HG02870 (cell line): ENCODE measurements at regions not wholly inside any gene's neighbourhood (a gene's known extent, or its start where the extent isn't known, plus 50 kb on each side); places are given as distances from the start of the nearest gene placed in this dataset.

ENCODE experiments used
- ATAC-seq: cut with Tn5 transposase; IDR thresholded peaks from one replicate; pipeline ENCODE4 v1.9.1; 2021; ENCODE audit warnings: mild to moderate bottlenecking, moderate library complexity; ENCODE audit not compliant: unreplicated experiment

DNA sequence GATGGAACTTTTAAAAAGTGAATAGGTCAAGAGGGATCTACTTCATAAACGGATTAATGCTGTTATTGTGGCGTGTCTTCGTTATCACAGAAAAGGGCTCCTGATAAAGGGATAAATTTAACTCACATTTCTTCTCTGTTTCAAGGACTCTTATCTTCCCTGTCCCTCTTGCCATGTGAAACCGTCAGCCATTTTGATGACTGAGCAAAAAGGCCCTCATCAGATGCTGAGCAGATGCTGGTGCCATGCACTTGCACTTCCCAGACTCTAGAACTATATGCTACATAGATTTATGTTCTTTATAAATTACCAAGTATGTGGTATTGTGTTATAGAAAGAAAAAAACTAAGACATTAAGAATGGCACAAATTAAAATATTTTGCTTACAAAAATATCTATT, 1011.8 kb upstream of the GBE1 start:
- no peak for ATAC-seq

DNA sequence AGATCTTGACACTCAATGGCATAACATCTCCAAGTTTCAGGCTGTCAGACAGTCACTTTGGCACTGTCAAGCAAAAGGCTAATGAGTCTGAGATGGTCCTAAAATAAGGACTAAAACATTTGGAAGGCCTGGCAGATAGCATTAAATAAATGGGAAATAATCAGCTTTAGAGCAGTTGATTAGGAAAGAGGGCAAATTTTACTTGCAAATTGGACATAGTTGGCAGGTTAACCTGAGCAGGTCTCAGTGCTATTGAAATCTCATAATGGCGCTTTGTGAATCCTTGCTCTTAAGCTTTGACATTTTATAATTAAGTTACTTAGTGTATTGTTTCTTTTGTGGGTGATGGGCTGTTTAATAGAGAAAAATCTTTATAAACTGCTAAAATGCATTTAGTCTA, 1003.1 kb upstream of the GBE1 start:
- ATAC-seq, result no peak

DNA sequence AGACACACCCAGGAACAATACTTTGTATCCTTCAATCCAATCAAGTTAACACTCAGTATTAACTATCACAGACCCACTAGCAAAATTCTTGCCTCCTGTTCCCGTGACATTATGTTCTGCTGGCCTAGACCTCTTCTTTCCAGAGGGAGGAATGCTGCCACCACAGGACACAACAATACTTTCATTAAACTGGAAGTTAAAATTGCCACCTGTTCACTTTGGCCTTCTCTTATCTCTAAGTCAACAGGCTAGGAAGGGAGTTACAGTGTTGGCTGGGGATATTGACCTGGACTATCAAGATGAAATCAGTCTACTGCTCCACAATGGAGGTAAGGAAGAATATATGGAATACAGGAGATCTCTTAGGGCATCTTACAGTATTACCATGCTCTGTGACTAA, 1000.4 kb upstream of the GBE1 start:
- no peak for ATAC-seq

- ATAC-seq, result no peak
Measured at GRCh38 chr3:82745544-82745943, 984.1 kb upstream of the GBE1 start.

DNA sequence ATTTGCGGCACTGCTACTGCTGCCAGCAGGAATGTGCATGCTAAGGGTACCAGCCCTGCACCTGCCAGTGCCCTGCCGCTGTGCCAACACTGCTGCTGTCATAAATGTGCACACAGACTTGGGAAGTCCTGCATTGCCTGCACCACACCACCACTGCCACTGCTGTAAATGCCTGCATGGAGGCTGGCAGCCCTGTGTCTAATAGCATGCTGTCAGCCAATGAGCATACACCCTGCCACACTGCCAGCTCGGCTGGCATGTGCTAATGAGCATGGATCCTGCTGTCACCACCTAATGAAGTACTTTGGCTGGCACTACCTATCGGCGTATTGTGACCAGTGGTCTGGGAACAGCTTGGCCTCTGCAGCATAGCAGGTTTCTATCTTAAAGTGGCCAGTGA, 981.8 kb upstream of the GBE1 start:
- ATAC-seq, result no peak

GRCh38 chr3:82741346-82741745, 979.9 kb upstream of the GBE1 start:
- ATAC-seq, result no peak

DNA sequence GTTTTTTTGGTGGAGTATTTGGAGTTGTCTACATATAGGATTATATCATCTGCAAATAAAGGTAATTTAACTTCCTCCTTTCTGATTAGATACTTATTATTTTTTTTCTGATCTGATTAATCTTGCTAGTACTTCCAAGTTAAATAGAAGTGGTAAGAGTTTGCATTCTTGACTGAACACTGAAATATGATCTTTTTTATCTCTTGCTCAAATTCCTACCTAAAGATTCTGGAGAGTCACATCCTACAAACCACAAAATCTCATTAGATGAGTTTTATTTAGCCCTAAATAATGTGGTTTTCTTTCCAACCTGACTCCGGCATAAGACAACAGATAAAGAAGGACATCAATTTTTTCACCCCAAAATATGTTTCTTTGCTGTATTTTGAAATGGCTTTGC, 977.9 kb upstream of the GBE1 start:
- no peak for ATAC-seq

DNA sequence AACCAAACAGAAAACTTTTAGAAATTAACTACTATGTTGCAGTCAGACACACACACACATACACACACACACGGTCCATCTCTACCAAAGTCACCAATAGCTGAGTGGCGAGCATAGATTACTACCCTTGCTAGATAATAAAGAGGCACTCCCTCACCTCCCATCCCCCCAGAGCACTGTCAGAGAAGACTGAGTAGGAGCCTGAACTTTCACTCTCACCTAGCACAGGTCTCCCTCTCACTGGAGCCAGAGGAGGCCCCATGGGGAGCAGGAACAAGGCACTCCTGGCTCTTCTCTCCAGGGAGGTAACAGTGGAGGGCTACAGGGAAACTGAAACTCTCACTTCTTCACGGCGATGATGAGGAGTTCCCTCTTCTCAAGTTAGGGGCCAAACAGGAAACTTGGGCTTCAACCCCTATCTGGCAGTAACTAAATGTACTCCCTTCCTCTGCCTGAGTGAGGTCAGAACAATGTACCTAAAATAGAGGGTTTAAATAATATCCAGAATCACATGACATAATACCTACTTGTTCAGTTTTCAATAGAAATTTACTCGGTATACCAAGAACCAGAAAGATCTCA, 975.3 kb upstream of the GBE1 start:
- ATAC-seq, result no peak

GRCh38 chr3:82715091-82715856, 953.8 kb upstream of the GBE1 start:
- ATAC-seq, result no peak

DNA sequence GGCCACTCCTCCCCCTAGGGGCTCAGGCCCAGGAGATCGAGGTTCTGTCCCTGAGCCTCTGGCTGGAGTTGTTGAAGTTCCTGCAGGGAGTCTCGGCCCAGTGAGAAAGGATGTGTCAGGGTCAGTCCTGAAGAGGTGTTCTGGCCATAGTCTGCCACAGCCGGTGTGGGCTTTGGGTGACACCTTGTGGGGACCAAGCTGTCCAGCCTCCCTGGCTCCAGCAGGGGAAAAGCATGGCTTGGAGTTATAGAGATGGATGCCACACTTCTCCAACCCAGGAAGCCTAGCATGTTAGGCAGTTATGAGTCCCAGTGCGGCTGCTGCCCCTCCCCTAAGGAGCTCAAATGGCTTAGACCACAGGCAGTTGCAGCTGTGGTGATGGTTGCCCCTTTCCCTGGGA, 945.6 kb upstream of the GBE1 start:
- ATAC-seq, result no peak

- no peak for ATAC-seq
Measured at GRCh38 chr3:82685761-82686160, 924.3 kb upstream of the GBE1 start.

- ATAC-seq, result no peak
Measured at GRCh38 chr3:82676356-82677026, 915.0 kb upstream of the GBE1 start.

DNA sequence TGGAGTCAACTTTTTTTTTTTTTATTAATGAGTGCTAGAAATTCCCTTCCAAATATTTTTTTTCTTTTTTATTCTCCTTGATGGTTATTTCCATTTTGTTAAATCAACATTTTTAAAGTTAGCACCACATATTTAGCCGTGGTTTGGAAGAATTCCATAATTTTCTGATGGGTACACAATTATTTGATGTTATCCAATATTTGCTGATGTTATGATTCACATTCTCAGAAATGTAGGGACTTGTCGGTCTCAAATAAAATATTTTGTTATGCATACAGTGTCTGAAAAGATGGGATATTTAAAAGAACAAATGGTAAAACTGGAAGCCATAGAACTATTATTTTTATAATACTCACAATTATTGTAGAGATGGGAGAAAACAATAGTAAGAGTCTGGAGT, 911.5 kb upstream of the GBE1 start:
- ATAC-seq, result no peak

DNA sequence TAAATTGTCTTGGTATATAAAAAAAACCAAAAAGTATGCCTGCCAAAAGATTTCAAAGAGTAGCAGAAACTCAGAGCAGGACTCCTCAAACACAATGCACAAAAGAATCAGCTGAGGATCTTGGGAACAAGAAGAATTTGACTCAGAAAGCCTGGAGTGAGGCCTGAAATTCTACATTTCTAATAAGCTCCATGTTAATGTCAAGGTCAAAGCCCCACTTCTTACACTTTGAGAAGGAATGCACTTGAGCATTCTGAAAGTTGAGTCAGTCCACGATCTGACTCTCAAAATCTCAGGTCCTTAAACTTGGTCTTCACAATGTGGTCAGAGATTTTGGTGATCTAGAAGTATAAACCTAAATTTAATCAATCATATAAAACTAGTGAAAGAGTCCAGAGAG, 910.0 kb upstream of the GBE1 start:
- ATAC-seq, result no peak

DNA sequence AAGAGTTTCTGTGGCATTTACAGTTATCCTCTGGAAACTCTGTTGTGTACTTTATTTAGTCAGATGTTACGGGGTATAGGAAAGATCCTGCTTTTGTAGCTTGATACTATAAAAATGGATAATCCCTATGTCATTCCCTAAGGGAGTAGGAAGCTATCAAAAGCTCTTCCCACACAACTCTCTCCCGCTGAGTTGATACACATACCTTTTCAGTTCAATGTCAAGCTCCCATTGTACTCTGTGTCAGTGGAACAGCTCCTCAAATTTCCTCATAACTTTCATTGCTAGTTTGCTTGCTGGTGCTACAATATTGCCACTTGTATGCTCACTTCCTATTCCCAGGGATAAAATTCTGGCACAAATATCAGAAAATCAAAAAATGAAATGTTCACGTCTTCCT, 893.3 kb upstream of the GBE1 start:
- ATAC-seq, result no peak

GRCh38 chr3:82643948-82644347, 882.5 kb upstream of the GBE1 start:
- no peak for ATAC-seq

DNA sequence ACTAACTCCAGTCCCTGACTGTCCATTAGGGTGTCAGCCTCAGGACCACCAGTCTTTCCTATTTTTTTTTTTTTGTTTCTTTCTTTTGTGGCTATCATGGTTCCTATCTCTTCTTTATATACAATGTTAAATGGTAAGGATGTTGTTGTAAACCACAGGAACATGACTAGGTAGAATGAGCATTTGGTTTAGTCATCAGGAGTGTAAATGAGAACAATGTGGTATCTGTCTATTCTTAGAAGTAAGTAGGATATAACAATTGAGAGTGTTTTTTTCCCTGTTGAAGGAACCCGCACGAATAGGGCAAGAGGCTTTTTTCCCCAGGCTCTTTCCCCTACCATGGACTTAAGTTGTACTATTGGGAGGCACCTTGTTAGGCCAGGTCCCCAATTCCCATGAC, 880.3 kb upstream of the GBE1 start:
- no peak for ATAC-seq

DNA sequence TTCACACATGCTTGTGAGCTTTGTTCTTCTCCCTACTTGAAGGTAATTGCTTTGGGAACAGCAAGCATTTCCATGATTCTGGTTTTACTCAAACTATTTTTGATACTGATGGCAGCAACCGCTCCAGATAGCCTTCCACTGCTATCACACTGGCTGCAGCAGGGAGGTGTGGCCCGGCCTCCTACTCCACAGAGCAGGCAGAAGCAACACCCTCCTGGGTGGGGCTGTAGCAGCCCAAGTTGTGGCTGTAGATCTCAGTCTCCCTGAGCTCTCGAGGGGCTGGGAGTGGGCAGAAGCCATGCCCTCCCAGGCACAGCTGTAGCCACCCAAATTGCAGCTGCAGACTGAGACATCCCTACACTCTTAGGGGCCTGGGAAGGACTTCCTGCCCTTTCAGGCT, 878.8 kb upstream of the GBE1 start:
- ATAC-seq, result no peak

GRCh38 chr3:82637574-82637973, 876.1 kb upstream of the GBE1 start:
- ATAC-seq, result no peak

- no peak for ATAC-seq
Measured at GRCh38 chr3:82636177-82636576, 874.7 kb upstream of the GBE1 start.

- ATAC-seq, result no peak
Measured at GRCh38 chr3:82633319-82633718, 871.9 kb upstream of the GBE1 start.

DNA sequence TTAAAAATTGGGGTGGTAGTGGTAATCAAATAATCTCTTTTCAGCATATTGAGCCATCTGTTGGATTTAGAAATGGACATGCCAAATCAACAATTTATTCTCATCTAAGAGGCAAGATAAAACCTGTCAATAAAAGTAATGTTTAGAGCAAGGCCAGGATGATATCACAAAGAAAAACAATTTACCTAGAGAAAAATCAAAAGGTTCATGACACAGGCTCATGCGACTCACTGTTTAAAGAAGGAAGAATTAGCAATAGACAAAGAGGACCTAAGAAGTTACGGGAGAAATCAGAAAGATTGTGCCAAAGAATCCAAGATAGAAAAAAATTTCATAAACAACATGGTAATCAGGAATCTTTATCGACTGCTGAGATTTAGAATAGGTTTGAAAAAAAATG, 868.5 kb upstream of the GBE1 start:
- ATAC-seq, result no peak
